DMS53 (cell line): ENCODE measurements at regions not wholly inside any gene's neighbourhood (a gene's known extent, or its start where the extent isn't known, plus 50 kb on each side); places are given as distances from the start of the nearest gene placed in this dataset.

ENCODE experiments used
- DNase-seq: peaks from one replicate; lab custom pipeline; 2025; lab: John Stamatoyannopoulos, UW

DNA sequence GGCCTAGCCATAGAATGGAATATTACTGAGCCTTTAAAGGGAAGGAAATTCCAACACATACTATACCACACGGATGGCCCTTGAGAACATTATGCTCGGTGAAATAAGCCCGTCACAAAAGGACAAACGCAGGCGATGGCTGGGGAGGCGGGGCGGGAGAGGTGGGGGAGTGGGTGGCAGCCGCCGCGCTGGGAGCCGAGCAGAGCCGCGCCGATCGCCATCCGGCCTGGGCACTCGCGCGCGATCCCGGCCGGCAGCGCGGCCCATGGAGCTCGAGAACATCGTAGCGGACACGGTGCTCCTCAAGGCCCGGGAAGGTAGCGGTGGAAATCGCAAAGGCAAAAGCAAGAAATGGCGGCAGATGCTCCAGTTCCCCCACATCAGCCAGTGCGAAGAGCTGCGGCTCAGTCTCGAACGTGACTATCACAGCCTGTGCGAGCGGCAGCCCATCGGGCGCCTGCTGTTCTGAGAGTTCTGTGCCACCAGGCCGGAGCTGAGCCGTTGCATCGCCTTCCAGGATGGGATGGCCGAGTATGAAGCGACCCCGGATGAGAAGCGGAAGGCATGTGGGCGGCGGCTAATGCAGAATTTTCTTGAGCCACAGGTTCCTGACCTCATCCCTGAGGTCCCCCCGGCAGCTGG is 140.1 kb downstream of the ZDHHC20 start:
- DNase-seq, result no peak

GRCh38 chr13:21319869-21320641 is 139.0 kb downstream of the ZDHHC20 start:
- DNase-seq, result no peak

DNA sequence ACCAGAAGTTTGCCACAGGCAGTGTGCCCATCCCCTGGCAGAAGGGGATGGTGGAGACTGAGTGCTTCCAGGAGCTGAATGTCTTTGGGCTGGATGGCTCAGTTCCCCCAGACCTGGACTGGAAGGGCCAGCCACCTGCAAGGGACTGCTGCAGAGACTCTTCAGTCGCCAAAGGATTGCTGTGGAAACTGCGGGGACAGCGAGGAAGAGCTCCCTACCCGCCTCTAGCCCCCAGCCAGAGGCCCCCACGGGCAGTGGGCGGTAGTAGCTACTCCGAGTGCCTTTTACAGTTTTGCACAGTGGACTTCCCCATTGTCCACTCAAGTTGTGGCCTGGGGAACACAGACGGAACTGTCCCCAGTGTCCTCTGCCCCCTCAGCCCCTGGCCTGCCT is 138.5 kb downstream of the ZDHHC20 start:
- no peak for DNase-seq

DNA sequence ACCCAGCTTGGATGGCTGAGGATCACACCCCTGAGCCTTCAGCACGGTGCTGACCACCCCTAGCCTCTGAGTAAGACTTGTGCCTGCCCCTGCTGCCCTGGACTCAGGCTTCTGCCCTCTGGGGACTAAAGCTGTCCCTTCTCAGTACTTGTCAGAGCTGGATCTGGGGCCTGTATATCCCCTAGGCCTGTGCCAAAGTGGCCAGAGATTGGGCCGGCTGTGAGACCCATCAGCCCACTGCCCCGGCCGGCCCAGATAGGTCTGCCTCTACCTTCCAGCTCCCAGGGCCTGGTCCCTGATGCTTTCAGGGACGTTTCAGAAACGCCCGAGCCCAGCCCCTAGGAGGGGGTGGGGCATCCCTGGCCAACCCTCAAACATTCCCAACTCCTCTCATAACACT is 137.8 kb downstream of the ZDHHC20 start:
- DNase-seq, result no peak

DNA sequence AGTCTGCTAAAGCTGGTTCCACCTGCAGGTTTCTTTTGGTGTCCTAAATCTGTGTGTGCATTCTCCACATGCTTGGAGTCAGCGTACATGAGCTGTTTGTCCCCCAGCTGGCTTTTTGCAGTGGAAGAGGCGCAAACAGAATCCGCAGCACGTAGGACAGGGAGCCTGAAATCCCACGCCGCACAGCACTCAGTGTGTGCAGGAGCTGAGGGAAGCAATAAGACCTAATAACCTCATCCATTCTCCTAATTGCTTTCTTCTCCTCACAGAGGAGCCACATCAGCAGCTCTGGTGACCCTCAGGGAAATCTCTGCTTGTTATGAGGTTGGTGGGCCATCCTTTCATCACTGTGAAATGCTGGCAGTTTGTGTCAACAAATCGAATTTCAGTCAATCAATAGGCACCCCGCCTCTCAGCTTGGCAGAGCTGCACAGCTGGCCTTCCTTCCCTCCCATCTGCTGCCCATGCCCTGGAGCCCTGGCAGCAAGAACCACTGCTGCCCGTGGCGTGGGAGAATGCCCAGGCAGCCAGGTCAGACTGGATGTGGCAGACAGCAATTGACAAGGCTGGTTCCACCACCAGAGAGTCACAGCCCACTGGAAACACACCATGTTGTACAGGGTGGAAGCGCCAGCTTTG is 136.7 kb downstream of the ZDHHC20 start:
- DNase-seq, result no peak
